ENCODE measurements at regions not wholly inside any gene's neighbourhood (a gene's known extent, or its start where the extent isn't known, plus 50 kb on each side); places are given as distances from the start of the nearest gene placed in this dataset.
"Not testable (repeated sequence)": the region's sequence is repeated elsewhere in the genome, so short reads cannot be mapped to it uniquely, and the experiment has no call there.

GRCh38 chr1:228611707-228612106 is 123.6 kb upstream of the RHOU start:
- DNase-seq: not testable (repeated sequence)

- DNase-seq: peak; percentile 64
These were observed 113.1 kb upstream of the RHOU start for GRCh38 chr1:228622002-228622716.

- not testable (repeated sequence) for DNase-seq
These were observed 108.8 kb upstream of the RHOU start for GRCh38 chr1:228626481-228626880.

GRCh38 chr1:228632858-228633257 is 102.4 kb upstream of the RHOU start:
- DNase-seq: peak; percentile 12

- peak; percentile 70 for DNase-seq
These were observed 100.0 kb upstream of the RHOU start for GRCh38 chr1:228635304-228635703.

- peak; percentile 55 for DNase-seq
These were observed 97.8 kb upstream of the RHOU start for GRCh38 chr1:228637529-228637928.

GRCh38 chr1:228646717-228647522 is 88.4 kb upstream of the RHOU start:
- peak; percentile 57 for DNase-seq

- DNase-seq: peak; percentile 22
These were observed 87.5 kb upstream of the RHOU start for GRCh38 chr1:228647523-228648444.

- no peak for DNase-seq
These were observed 86.5 kb upstream of the RHOU start for GRCh38 chr1:228648647-228649383.

- no peak for DNase-seq
These were observed 85.1 kb upstream of the RHOU start for GRCh38 chr1:228650141-228650540.

- DNase-seq: no peak
These were observed 84.3 kb upstream of the RHOU start for GRCh38 chr1:228650946-228651345.

- no peak for DNase-seq
These were observed 83.2 kb upstream of the RHOU start for GRCh38 chr1:228652116-228652515.

GRCh38 chr1:228653057-228653456 is 82.2 kb upstream of the RHOU start:
- DNase-seq: not testable (repeated sequence)

- DNase-seq: no peak
These were observed 81.5 kb upstream of the RHOU start for GRCh38 chr1:228653748-228654147.

- DNase-seq: no peak
These were observed 79.4 kb upstream of the RHOU start for GRCh38 chr1:228655796-228656394.

GRCh38 chr1:228662007-228662689 is 73.1 kb upstream of the RHOU start:
- not testable (repeated sequence) for DNase-seq

GRCh38 chr1:228664399-228664914 is 70.8 kb upstream of the RHOU start:
- peak; percentile 78 for DNase-seq

GRCh38 chr1:228666686-228667623 is 68.3 kb upstream of the RHOU start:
- DNase-seq: no peak

GRCh38 chr1:228668553-228669241 is 66.6 kb upstream of the RHOU start:
- DNase-seq: no peak
